Heart left ventricle (tissue), 16 donors: ENCODE measurements at regions not wholly inside any gene's neighbourhood (a gene's known extent, or its start where the extent isn't known, plus 50 kb on each side); places are given as distances from the start of the nearest gene placed in this dataset.

Experiments
- ATAC-seq, 4 donors: fragments of 200-7000 bp; cut with Tn5 transposase; one replicate each; pipeline ENCODE4 v1.9.1; 2020 to 2022; ENCODE audit warnings: moderate library complexity in 4 of 4, mild to moderate bottlenecking in 3 of 4, moderate number of reproducible peaks in 1 of 4
- DNase-seq, 5 donors: peaks; one replicate each; pipeline ENCODE4 v3.0.0-alpha.2; 2020
- H3K27ac ChIP-seq, 12 donors: fragments of 200-600 bp; sonication (generic) in 4 of 12; one replicate each; pipeline versions ENCODE4 v1.5.0 to v1.8.0; 2016 to 2022; ENCODE audit warnings: mild to moderate bottlenecking in 2 of 12
- H3K27me3 ChIP-seq, 9 donors: fragments of 200-600 bp; sonication (generic) in 2 of 9; one replicate each; pipeline versions ENCODE4 v1.5.1 to v1.8.0; 2016 to 2022; ENCODE audit warnings: mild to moderate bottlenecking in 3 of 9
- H3K36me3 ChIP-seq, 9 donors: fragments of 200-600 bp; sonication (generic) in 2 of 9; one replicate each; pipeline versions ENCODE4 v1.5.0 to v1.8.0; 2018 to 2022; ENCODE audit warnings: mild to moderate bottlenecking in 2 of 9
- H3K4me1 ChIP-seq, 12 donors: fragments of 200-600 bp; sonication (generic) in 4 of 12; one replicate each; pipeline versions ENCODE4 v1.5.0 to v1.8.0; 2016 to 2022; ENCODE audit warnings: mild to moderate bottlenecking in 3 of 12
- H3K4me3 ChIP-seq, 12 donors: fragments of 200-600 bp; sonication (generic) in 4 of 12; one replicate each; pipeline versions ENCODE4 v1.5.0 to v1.8.0; 2017 to 2022; ENCODE audit warnings: mild to moderate bottlenecking in 9 of 12, moderate library complexity in 4 of 12
- H3K9me3 ChIP-seq, 12 donors: fragments of 200-600 bp; sonication (generic) in 4 of 12; one replicate each; pipeline versions ENCODE4 v1.5.0 to v1.8.0; 2016 to 2022; ENCODE audit warnings: mild to moderate bottlenecking in 1 of 12
- CTCF ChIP-seq, 12 donors: fragments of 200-600 bp; sonication (generic) in 4 of 12; IDR thresholded peaks; one replicate each; pipeline versions ENCODE4 v1.5.0 to v1.8.0; 2018 to 2022; ENCODE audit warnings: antibody characterized with exemption in 12 of 12, mild to moderate bottlenecking in 5 of 12
- POLR2A ChIP-seq, 2 donors: fragments of 450-650 bp; IDR thresholded peaks; one replicate each; pipeline ENCODE4 v1.6.1; 2017; ENCODE audit warnings: antibody characterized with exemption in 2 of 2, mild to moderate bottlenecking in 2 of 2, moderate library complexity in 2 of 2
- WGBS, 4 donors: extraction: QIAGEN DNeasy Blood & Tissue Kit in 2 of 4; methylation state at CpG; one replicate each; pipeline versions ENCODE4 v1.1.5 to v1.1.7; 2013 to 2018; 5-methylcytosine and 5-hydroxymethylcytosine counted together
- intact Hi-C, 10 donors: fragments of 100-400 bp; cut with DNase I; formaldehyde crosslinking; loops; one replicate each; pipeline versions ENCODE4 v1.11.1 to v1.14.2; 2022
- donor health status: ischemic (EF 13 %, LVEDD 7.1; RV severe dilation, severe dysfunction).
- donor health status: healthy with polysubstance abuse.
- donor health status: DM: no; HTN: yes; CAD: no.
- donor health status: DM: no; HTN: no; CAD: no.
- donor health status: ischemic (EF 25% LVEDD 6.9; RV normal size, moderate dysfunction).
- donor health status: ischemic (EF 25% LVEDD 5.7; RV mildly dilated, moderate dysfunction).
- donor health status: healthy.
- donor health status: DM: yes; HTN: yes; CAD: no.
- donor health status: ischemic (EF 35%, LVEDD 5.7; RV mildly dilated, moderate dysfunction).
- donor health status: nonischemic (EF 11% LVEDD 7.7; RV severe dilation, severe dysfunction).
- donor health status: DM: yes; HTN: yes; CAD: no.
- donor health status: PGD.
- donor health status: ischemic (EF 29% LVEDD 5.4; RV normal size, mild dysfunction).
- donor health status: nonischemic (EF 23%, LVEDD 6.1; RV moderate dilation, normal function).

GRCh38 chr5:162473041-162473714, 405.6 kb downstream of the GABRG2 start:
- no peak for DNase-seq
- TF ChIP-seq POLR2A (IDR thresholded peaks at IDR 0.05) (no peak), CTCF (IDR thresholded peaks at IDR 0.05) (no peak)
- 68 to 74% (median 72%) methylated on average over 2 of the region's 2 CpGs for WGBS, 4 donors

GRCh38 chr5:162474239-162474638, 406.7 kb downstream of the GABRG2 start:
- no peak for TF ChIP-seq CTCF (IDR thresholded peaks at IDR 0.05)
- TF ChIP-seq POLR2A (IDR thresholded peaks at IDR 0.05): no peak
- no peak for ATAC-seq
- Histone ChIP-seq H3K4me1 (no peaks in the 10 kb centered on the region), H3K36me3 (no peaks in the 10 kb centered on the region), H3K4me3 (no peak overlapping the region), H3K9me3 (no peaks in the 10 kb centered on the region), H3K27me3 (no peaks in the 10 kb centered on the region), H3K27ac (no peak overlapping the region)
- intact Hi-C loops: no loop called here
- DNase-seq: no peak

More at GRCh38 chr5:162473041-162473714, 405.6 kb downstream of the GABRG2 start:
- Histone ChIP-seq H3K36me3 (no peaks in the 10 kb centered on the region), H3K27me3 (no peaks in the 10 kb centered on the region), H3K4me1 (no peaks in the 10 kb centered on the region), H3K4me3 (no peak overlapping the region), H3K27ac (no peak overlapping the region), H3K9me3 (no peaks in the 10 kb centered on the region)
- intact Hi-C loops: no loop called here
- ATAC-seq: no peak

GRCh38 chr5:162484095-162484494, 416.5 kb downstream of the GABRG2 start:
- no peaks in the 10 kb centered on the region for H3K27me3 ChIP-seq
- no peak for TF ChIP-seq CTCF (IDR thresholded peaks at IDR 0.05)
- no peak for TF ChIP-seq POLR2A (IDR thresholded peaks at IDR 0.05)
- ATAC-seq (no peak), DNase-seq (no peak)
- no peak overlapping the region for H3K27ac ChIP-seq
- H3K4me1 ChIP-seq: no peaks in the 10 kb centered on the region
- WGBS, 4 donors: 83 to 93% (median 91%) methylated on average over 6 of the region's 6 CpGs
- no peak overlapping the region for H3K4me3 ChIP-seq
- intact Hi-C loops: no loop called here
- no peaks in the 10 kb centered on the region for H3K9me3 ChIP-seq
- no peaks in the 10 kb centered on the region for H3K36me3 ChIP-seq

GRCh38 chr5:162484986-162485385, 417.4 kb downstream of the GABRG2 start:
- H3K9me3 ChIP-seq: no peaks in the 10 kb centered on the region
- TF ChIP-seq CTCF (IDR thresholded peaks at IDR 0.05): no peak
- TF ChIP-seq POLR2A (IDR thresholded peaks at IDR 0.05): no peak
- H3K4me3 ChIP-seq: no peak overlapping the region
- intact Hi-C loops: no loop called here
- no peak overlapping the region for H3K27ac ChIP-seq
- ATAC-seq (no peak), DNase-seq (no peak)
- no peaks in the 10 kb centered on the region for H3K36me3 ChIP-seq
- H3K27me3 ChIP-seq: no peaks in the 10 kb centered on the region
- no peaks in the 10 kb centered on the region for H3K4me1 ChIP-seq
- WGBS, 4 donors: 49 to 68% (median 64%) methylated on average over 5 of the region's 5 CpGs
